ENCODE measurements at regions not wholly inside any gene's neighbourhood (a gene's known extent, or its start where the extent isn't known, plus 50 kb on each side); places are given as distances from the start of the nearest gene placed in this dataset.

- DNase-seq (ENCODE audit: low spot score in 2 of 2): no peak
- H3K36me3 ChIP-seq: no peaks in the 10 kb centered on the region
- 61% methylated on average over 1 of the region's 1 CpG for WGBS
- no peak for TF ChIP-seq EP300 (IDR thresholded peaks at IDR 0.05)
- TF ChIP-seq CTCF (IDR thresholded peaks at IDR 0.05): no peak
- no peak for TF ChIP-seq POLR2A (IDR thresholded peaks at IDR 0.05)
- TF ChIP-seq POLR2AphosphoS5 (IDR thresholded peaks at IDR 0.05): no peak
- H3K4me3 ChIP-seq: no peak overlapping the region
- H3K9me3 ChIP-seq: peaks cover 5% of the 10 kb centered on the region
- peaks cover 9% of the 10 kb centered on the region for H3K4me1 ChIP-seq
- no peak overlapping the region for H3K27ac ChIP-seq
- H3K27me3 ChIP-seq: no peaks in the 10 kb centered on the region
Observed at GRCh38 chr6:134602123-134602522, 284.2 kb upstream of the SGK1 start.

GRCh38 chr6:134600671-134601070 lies 282.8 kb upstream of the SGK1 start:
- H3K27ac ChIP-seq: no peak overlapping the region
- H3K4me3 ChIP-seq: no peak overlapping the region
- WGBS: 95% methylated on average over 7 of the region's 7 CpGs
- H3K36me3 ChIP-seq: no peaks in the 10 kb centered on the region
- no peaks in the 10 kb centered on the region for H3K27me3 ChIP-seq
- TF ChIP-seq POLR2AphosphoS5 (IDR thresholded peaks at IDR 0.05) (no peak), POLR2A (IDR thresholded peaks at IDR 0.05) (no peak), EP300 (IDR thresholded peaks at IDR 0.05) (no peak), CTCF (IDR thresholded peaks at IDR 0.05) (no peak)
- peaks cover 5% of the 10 kb centered on the region for H3K9me3 ChIP-seq
- no peak for DNase-seq (ENCODE audit: low spot score in 2 of 2)
- H3K4me1 ChIP-seq: peaks cover 9% of the 10 kb centered on the region

GRCh38 chr6:134599079-134599478 lies 281.2 kb upstream of the SGK1 start:
- Histone ChIP-seq H3K27me3 (no peaks in the 10 kb centered on the region), H3K36me3 (no peaks in the 10 kb centered on the region), H3K9me3 (peaks cover 5% of the 10 kb centered on the region), H3K4me3 (no peak overlapping the region), H3K4me1 (peaks cover 9% of the 10 kb centered on the region), H3K27ac (no peak overlapping the region)
- WGBS: 88% methylated on average over 3 of the region's 3 CpGs
- TF ChIP-seq POLR2A (IDR thresholded peaks at IDR 0.05): no peak
- TF ChIP-seq CTCF (IDR thresholded peaks at IDR 0.05): no peak
- no peak for TF ChIP-seq POLR2AphosphoS5 (IDR thresholded peaks at IDR 0.05)
- TF ChIP-seq EP300 (IDR thresholded peaks at IDR 0.05): no peak
- no peak for DNase-seq (ENCODE audit: low spot score in 2 of 2)

GRCh38 chr6:134596191-134596590 lies 278.3 kb upstream of the SGK1 start:
- DNase-seq (ENCODE audit: low spot score in 2 of 2): no peak
- TF ChIP-seq POLR2A (IDR thresholded peaks at IDR 0.05) (no peak), EP300 (IDR thresholded peaks at IDR 0.05) (no peak), CTCF (IDR thresholded peaks at IDR 0.05) (no peak), POLR2AphosphoS5 (IDR thresholded peaks at IDR 0.05) (no peak)
- Histone ChIP-seq H3K4me3 (no peak overlapping the region), H3K4me1 (no peaks in the 10 kb centered on the region), H3K9me3 (peaks cover 5% of the 10 kb centered on the region), H3K27me3 (no peaks in the 10 kb centered on the region), H3K36me3 (no peaks in the 10 kb centered on the region), H3K27ac (no peak overlapping the region)
- WGBS: 89% methylated on average over 1 of the region's 1 CpG

- Histone ChIP-seq H3K4me3 (no peak overlapping the region), H3K27ac (no peak overlapping the region), H3K36me3 (no peaks in the 10 kb centered on the region), H3K27me3 (no peaks in the 10 kb centered on the region), H3K4me1 (no peaks in the 10 kb centered on the region), H3K9me3 (no peaks in the 10 kb centered on the region)
- 90% methylated on average over 1 of the region's 1 CpG for WGBS
- no peak for TF ChIP-seq POLR2A (IDR thresholded peaks at IDR 0.05)
- TF ChIP-seq POLR2AphosphoS5 (IDR thresholded peaks at IDR 0.05): no peak
- no peak for TF ChIP-seq EP300 (IDR thresholded peaks at IDR 0.05)
- no peak for TF ChIP-seq CTCF (IDR thresholded peaks at IDR 0.05)
- no peak for DNase-seq (ENCODE audit: low spot score in 2 of 2)
Observed at GRCh38 chr6:134594881-134595280, 277.0 kb upstream of the SGK1 start.

Data from suprapubic skin (tissue), 4 donors.